ENCODE measurements at regions not wholly inside any gene's neighbourhood (a gene's known extent, or its start where the extent isn't known, plus 50 kb on each side); places are given as distances from the start of the nearest gene placed in this dataset.

DNA sequence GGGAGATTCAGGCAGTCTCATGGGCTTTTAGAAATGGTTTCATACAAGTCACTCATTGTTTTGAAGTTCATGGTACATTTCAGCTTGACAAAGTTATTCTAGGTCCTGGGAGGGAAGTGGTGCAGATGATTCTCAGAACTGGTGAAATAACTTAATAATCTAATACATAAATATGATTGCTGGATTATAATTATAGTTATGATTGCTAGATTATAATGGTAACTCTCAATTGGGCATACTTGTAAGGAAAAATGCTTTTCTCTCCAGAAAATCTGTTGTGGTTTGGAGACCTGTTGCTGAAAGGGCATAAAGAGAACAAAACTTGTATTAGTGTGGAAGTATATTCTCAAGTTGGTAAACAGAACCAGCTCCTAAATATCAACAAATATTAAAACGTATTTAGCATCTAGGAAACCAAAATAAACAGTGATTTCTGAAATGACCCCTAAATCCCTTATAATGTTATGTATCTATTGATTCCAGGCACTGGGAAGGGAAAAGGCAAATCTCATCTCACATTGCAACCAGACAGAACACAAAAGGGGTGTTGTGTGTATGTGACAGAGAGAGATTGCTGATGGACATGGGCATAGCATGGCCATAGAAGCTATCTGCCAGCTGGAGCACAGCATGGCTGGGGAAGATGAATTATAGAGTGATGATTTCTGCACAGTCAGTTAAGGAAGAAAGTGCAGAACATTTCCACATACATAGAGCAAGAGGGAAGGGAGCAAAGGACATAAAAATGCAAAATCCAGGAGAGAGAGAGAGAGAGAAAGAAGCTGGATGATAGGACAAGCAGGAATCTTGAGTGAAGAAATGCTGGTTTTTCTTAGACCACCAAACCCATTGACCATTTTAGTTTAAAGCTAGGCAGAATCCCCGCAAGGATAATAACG is 87.1 kb upstream of the FRY start:
- Histone ChIP-seq H3K9me2 (replicated peaks; ENCODE audit: control insufficient read depth, low read length) (no peaks in the 10 kb centered on the region), H3K27me3 (ENCODE audit: control insufficient read depth, low read length) (no peaks in the 10 kb centered on the region), H3K79me2 (ENCODE audit: control insufficient read depth, low read length) (no peaks in the 10 kb centered on the region), H4K20me1 (ENCODE audit: control insufficient read depth, insufficient read depth, low read depth, low read length) (no peaks in the 10 kb centered on the region), H3F3A (ENCODE audit: control insufficient read depth, insufficient read depth) (no peaks in the 10 kb centered on the region), H3K27ac (ENCODE audit: low read depth, low read length) (no peak overlapping the region), H3K4me2 (ENCODE audit: low read length) (no peak overlapping the region), H3K36me3 (ENCODE audit: control insufficient read depth, low read length) (no peaks in the 10 kb centered on the region), H3K4me3 (ENCODE audit: low read length) (no peak overlapping the region), H3K4me1 (ENCODE audit: control insufficient read depth, low read length) (no peaks in the 10 kb centered on the region), H3K9me3 (ENCODE audit: control insufficient read depth, insufficient read depth, low read length) (no peaks in the 10 kb centered on the region)
- TF ChIP-seq EZH2phosphoT487 (IDR thresholded peaks at IDR 0.05; ENCODE audit: borderline replicate concordance, low read length), result no peak
- TF ChIP-seq, protein P1, sequence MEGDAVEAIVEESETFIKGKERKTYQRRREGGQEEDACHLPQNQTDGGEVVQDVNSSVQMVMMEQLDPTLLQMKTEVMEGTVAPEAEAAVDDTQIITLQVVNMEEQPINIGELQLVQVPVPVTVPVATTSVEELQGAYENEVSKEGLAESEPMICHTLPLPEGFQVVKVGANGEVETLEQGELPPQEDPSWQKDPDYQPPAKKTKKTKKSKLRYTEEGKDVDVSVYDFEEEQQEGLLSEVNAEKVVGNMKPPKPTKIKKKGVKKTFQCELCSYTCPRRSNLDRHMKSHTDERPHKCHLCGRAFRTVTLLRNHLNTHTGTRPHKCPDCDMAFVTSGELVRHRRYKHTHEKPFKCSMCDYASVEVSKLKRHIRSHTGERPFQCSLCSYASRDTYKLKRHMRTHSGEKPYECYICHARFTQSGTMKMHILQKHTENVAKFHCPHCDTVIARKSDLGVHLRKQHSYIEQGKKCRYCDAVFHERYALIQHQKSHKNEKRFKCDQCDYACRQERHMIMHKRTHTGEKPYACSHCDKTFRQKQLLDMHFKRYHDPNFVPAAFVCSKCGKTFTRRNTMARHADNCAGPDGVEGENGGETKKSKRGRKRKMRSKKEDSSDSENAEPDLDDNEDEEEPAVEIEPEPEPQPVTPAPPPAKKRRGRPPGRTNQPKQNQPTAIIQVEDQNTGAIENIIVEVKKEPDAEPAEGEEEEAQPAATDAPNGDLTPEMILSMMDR (IDR thresholded peaks at IDR 0.05; ENCODE audit: low read depth, low read length, poor library complexity, severe bottlenecking), result no peak

DNA sequence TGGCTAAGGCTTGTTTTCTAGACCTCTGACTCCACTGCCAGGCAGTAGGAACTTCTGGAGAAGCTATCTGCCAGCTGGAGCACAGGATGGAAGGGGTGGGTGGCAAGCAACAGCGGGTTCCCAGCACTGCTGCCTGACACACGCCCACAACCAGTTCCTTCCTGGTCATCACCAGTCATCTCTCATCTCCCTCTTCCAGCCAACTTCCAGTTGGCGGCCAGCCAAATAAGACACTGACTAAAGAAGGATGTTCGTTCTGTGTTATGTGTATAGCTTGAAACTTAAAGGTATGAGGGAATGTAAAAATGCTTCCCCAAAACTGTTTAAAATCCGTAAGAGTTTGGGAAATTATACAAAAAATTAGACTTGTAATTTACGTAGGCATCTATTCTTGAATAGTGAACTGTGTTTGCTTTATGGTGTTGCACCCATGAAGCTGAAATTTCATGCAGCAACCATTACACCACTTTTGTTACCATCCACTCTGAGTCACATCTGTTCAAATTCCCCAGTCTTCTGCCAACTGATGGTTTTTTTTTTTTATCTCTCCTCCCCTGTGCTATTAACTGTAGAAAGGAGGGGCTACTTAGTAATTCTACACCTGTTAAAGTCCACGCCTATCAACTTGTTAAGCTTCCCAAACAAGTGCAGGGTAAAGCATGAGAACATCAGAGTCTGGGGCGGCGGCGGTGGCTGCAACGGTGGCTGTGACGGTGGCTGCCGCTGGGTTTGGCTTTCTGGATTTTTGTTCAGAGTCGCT is 86.2 kb upstream of the FRY start:
- no peak overlapping the region for H3K4me2 ChIP-seq (ENCODE audit: low read length)
- H3K9me3 ChIP-seq (ENCODE audit: control insufficient read depth, insufficient read depth, low read length), result no peaks in the 10 kb centered on the region
- no peaks in the 10 kb centered on the region for H3K36me3 ChIP-seq (ENCODE audit: control insufficient read depth, low read length)
- H4K20me1 ChIP-seq (ENCODE audit: control insufficient read depth, insufficient read depth, low read depth, low read length), result no peaks in the 10 kb centered on the region
- peaks cover 3% of the 10 kb centered on the region for H3K4me1 ChIP-seq (ENCODE audit: control insufficient read depth, low read length)
- no peaks in the 10 kb centered on the region for H3K27me3 ChIP-seq (ENCODE audit: control insufficient read depth, low read length)
- H3K4me3 ChIP-seq (ENCODE audit: low read length), result no peak overlapping the region
- no peaks in the 10 kb centered on the region for H3K79me2 ChIP-seq (ENCODE audit: control insufficient read depth, low read length)
- H3F3A ChIP-seq (ENCODE audit: control insufficient read depth, insufficient read depth), result no peaks in the 10 kb centered on the region
- H3K27ac ChIP-seq (ENCODE audit: low read depth, low read length), result no peak overlapping the region
- TF ChIP-seq, protein P1 (IDR thresholded peaks at IDR 0.05; ENCODE audit: low read depth, low read length, poor library complexity, severe bottlenecking), result no peak
- no peaks in the 10 kb centered on the region for H3K9me2 ChIP-seq (replicated peaks; ENCODE audit: control insufficient read depth, low read length)

DNA sequence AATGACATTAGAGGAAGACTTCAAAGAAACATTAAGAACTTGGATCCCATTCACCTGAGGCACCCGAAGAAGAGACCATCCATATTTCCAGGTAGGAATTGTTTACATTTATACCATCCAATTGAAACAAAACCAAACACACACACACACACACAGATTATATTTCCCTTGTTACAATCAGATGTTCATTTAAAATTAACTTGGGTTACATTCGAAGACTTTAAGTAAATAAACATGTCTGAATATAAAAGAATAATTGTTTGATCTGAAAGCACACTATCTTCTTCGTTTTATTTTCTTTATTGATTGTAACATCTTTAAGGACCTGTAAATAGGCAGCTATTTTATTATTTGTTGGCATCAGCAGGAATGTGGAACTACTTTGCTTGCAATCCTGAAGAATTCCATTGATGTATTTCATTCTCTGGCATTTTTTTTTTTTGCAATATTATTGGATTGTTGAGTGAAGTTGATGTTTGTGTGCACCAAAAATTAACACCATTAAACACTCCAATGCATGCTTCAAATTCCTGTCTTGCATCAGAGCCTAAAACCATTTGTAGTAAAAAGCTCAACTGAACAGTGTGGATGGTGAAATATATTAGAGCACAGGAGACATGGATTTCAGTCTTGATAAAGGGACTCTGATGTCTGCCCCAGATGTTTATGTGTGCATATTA is 85.3 kb upstream of the FRY start:
- no peaks in the 10 kb centered on the region for H4K20me1 ChIP-seq (ENCODE audit: control insufficient read depth, insufficient read depth, low read depth, low read length)
- H3K9me2 ChIP-seq (replicated peaks; ENCODE audit: control insufficient read depth, low read length), result no peaks in the 10 kb centered on the region
- no peaks in the 10 kb centered on the region for H3F3A ChIP-seq (ENCODE audit: control insufficient read depth, insufficient read depth)
- H3K36me3 ChIP-seq (ENCODE audit: control insufficient read depth, low read length), result no peaks in the 10 kb centered on the region
- H3K79me2 ChIP-seq (ENCODE audit: control insufficient read depth, low read length), result no peaks in the 10 kb centered on the region
- no peak for TF ChIP-seq EZH2phosphoT487 (IDR thresholded peaks at IDR 0.05; ENCODE audit: borderline replicate concordance, low read length)
- TF ChIP-seq, protein P1 (IDR thresholded peaks at IDR 0.05; ENCODE audit: low read depth, low read length, poor library complexity, severe bottlenecking), result no peak
- no peak overlapping the region for H3K27ac ChIP-seq (ENCODE audit: low read depth, low read length)
- peaks cover 9% of the 10 kb centered on the region for H3K4me1 ChIP-seq (ENCODE audit: control insufficient read depth, low read length)
- no peaks in the 10 kb centered on the region for H3K27me3 ChIP-seq (ENCODE audit: control insufficient read depth, low read length)
- H3K9me3 ChIP-seq (ENCODE audit: control insufficient read depth, insufficient read depth, low read length), result no peaks in the 10 kb centered on the region
- no peak overlapping the region for H3K4me3 ChIP-seq (ENCODE audit: low read length)
- no peak overlapping the region for H3K4me2 ChIP-seq (ENCODE audit: low read length)

Data from DOHH2 (cell line).